ENCODE measurements at regions not wholly inside any gene's neighbourhood (a gene's known extent, or its start where the extent isn't known, plus 50 kb on each side); places are given as distances from the start of the nearest gene placed in this dataset.

DNA sequence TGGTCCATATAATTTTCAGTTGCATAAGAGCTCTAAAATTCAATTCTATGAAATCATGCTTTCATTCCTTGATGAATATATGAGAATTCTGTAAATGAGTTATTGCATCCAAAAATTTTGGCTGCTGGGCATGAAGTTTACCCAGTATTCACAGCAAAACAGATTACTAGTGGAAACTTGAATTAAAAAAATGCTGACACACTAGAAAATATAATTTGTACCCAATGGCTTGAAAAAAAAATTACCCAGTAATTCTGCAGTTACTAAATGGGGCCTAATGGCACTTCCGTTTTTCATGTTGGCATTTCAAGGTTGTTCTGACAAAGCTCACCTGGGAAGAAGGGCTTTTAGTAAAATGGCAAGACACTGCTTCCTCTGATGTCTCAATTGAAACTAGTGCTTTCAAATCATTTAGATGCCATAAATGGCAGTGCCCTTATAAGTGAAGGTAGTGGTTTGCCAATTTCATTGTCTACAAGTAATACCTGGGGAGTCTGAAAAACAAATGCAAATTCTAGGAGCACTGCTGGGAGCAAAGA, 343.6 kb downstream of the TDRD15 start:
- DNase-seq (ENCODE audit: extremely low spot score), result no peak
- POLR2A ChIA-PET, result no interaction called here
- TF ChIP-seq, protein P1, sequence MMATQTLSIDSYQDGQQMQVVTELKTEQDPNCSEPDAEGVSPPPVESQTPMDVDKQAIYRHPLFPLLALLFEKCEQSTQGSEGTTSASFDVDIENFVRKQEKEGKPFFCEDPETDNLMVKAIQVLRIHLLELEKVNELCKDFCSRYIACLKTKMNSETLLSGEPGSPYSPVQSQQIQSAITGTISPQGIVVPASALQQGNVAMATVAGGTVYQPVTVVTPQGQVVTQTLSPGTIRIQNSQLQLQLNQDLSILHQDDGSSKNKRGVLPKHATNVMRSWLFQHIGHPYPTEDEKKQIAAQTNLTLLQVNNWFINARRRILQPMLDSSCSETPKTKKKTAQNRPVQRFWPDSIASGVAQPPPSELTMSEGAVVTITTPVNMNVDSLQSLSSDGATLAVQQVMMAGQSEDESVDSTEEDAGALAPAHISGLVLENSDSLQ (IDR thresholded peaks at IDR 0.05), result no peak
- no peak for TF ChIP-seq FOXK2 (IDR thresholded peaks at IDR 0.05)
- no peak for TF ChIP-seq SP1 (IDR thresholded peaks at IDR 0.05)
- TF ChIP-seq BHLHE40 (IDR thresholded peaks at IDR 0.05; ENCODE audit: borderline replicate concordance), result no peak
- TF ChIP-seq ARNT (IDR thresholded peaks at IDR 0.05), result no peak
- TF ChIP-seq TARDBP (IDR thresholded peaks at IDR 0.05), result no peak
- no peak for TF ChIP-seq FOXM1 (IDR thresholded peaks at IDR 0.05; ENCODE audit: borderline replicate concordance)
- TF ChIP-seq SUZ12 (IDR thresholded peaks at IDR 0.05), result no peak
- no peak for TF ChIP-seq CTBP1 (IDR thresholded peaks at IDR 0.05; ENCODE audit: borderline replicate concordance)
- TF ChIP-seq ZNF384 (IDR thresholded peaks at IDR 0.05), result no peak
- TF ChIP-seq LEF1 (IDR thresholded peaks at IDR 0.05; ENCODE audit: borderline replicate concordance), result no peak
- no peak for TF ChIP-seq L3MBTL2 (conservative IDR thresholded peaks at IDR 0.05)
- TF ChIP-seq NFRKB (IDR thresholded peaks at IDR 0.05), result no peak
- CTCF ChIA-PET, result no interaction called here

DNA sequence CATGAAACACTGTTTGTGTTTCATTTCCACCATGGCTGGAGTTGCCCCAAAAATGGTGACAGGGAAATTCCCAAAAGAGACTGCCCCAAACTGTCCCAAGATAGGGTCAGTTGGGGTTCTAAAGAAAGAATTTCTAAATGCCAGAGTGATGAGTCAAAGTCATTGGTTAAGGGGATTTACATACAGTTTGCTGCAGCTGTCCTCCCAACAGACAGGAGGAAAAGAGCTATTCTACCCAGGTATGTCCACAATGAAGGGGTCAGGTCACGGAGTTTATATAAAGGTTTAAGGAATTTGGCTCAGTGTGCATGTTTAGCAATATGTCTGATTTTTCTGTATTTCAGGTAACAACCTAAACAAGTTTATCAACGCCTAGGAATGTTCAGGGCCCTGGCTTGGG, 344.1 kb downstream of the TDRD15 start:
- CTCF ChIA-PET, result no interaction called here
- POLR2A ChIA-PET, result no interaction called here
- no peak for DNase-seq (ENCODE audit: extremely low spot score)
- TF ChIP-seq SUZ12 (IDR thresholded peaks at IDR 0.05) (no peak), ELF4 (IDR thresholded peaks at IDR 0.05) (no peak)

DNA sequence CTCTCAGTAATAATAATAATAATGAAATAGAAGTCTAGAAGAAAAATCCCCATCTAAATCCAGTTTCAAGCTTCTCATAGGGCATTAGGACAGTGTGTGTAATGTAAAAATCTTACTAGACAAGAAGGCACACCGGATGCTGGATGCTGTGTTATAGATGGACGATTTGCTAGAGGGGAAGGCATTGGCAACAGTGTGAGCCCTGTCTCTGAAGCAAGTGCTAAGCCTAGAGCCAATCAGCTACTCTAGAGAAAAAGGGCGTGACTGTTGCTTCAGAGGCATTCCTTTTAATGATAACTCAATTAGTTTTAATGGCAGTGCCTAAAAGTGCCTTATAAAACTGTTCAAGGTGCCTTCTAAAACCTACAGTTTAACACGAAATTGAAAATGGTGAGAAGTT, 344.9 kb downstream of the TDRD15 start:
- no peak for DNase-seq (ENCODE audit: extremely low spot score)
- CTCF ChIA-PET, result no interaction called here
- POLR2A ChIA-PET, result no interaction called here
- no peak for TF ChIP-seq ELF4 (IDR thresholded peaks at IDR 0.05)
- no peak for TF ChIP-seq FOXK2 (IDR thresholded peaks at IDR 0.05)
- no peak for TF ChIP-seq SP1 (IDR thresholded peaks at IDR 0.05)
- no peak for TF ChIP-seq FOXA1 (IDR thresholded peaks at IDR 0.05)
- TF ChIP-seq ZNF384 (IDR thresholded peaks at IDR 0.05), result no peak
- TF ChIP-seq BHLHE40 (IDR thresholded peaks at IDR 0.05; ENCODE audit: borderline replicate concordance), result no peak
- TF ChIP-seq CTBP1 (IDR thresholded peaks at IDR 0.05; ENCODE audit: borderline replicate concordance), result no peak
- TF ChIP-seq ARNT (IDR thresholded peaks at IDR 0.05), result no peak
- no peak for TF ChIP-seq HDGF (IDR thresholded peaks at IDR 0.05; ENCODE audit: borderline replicate concordance)
- TF ChIP-seq FOXM1 (IDR thresholded peaks at IDR 0.05; ENCODE audit: borderline replicate concordance), result no peak
- TF ChIP-seq L3MBTL2 (conservative IDR thresholded peaks at IDR 0.05), result no peak
- TF ChIP-seq TARDBP (IDR thresholded peaks at IDR 0.05), result no peak
- no peak for TF ChIP-seq LEF1 (IDR thresholded peaks at IDR 0.05; ENCODE audit: borderline replicate concordance)
- no peak for TF ChIP-seq NFRKB (IDR thresholded peaks at IDR 0.05)

DNA sequence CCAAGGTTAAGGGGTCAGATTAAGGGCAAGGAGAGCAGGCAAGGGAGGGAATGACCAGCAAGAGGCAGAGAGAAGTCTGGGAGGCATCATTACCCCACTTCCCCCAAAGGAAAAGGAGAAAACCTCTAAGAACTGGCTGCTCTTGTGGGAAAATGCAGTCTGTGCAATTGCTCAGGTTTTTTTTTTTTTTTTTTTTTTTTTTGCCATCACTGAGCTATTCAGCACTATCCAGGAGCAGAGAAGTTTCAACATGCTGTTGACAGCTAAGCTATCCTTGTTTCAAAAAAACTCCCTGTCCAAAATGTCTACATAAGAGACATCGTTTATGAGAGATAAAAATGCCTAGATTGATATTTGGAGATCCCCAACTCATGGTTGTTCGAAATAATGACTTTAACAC, 345.4 kb downstream of the TDRD15 start:
- no peak for DNase-seq (ENCODE audit: extremely low spot score)
- CTCF ChIA-PET, result no interaction called here
- TF ChIP-seq HDGF (IDR thresholded peaks at IDR 0.05; ENCODE audit: borderline replicate concordance) (no peak), SP1 (IDR thresholded peaks at IDR 0.05) (no peak), ZNF384 (IDR thresholded peaks at IDR 0.05) (no peak), ELF4 (IDR thresholded peaks at IDR 0.05) (no peak), NFRKB (IDR thresholded peaks at IDR 0.05) (no peak), FOXK2 (IDR thresholded peaks at IDR 0.05) (no peak), FOXA1 (IDR thresholded peaks at IDR 0.05) (no peak), TARDBP (IDR thresholded peaks at IDR 0.05) (no peak), BHLHE40 (IDR thresholded peaks at IDR 0.05; ENCODE audit: borderline replicate concordance) (no peak), CTBP1 (IDR thresholded peaks at IDR 0.05; ENCODE audit: borderline replicate concordance) (no peak)
- POLR2A ChIA-PET, result no interaction called here

DNA sequence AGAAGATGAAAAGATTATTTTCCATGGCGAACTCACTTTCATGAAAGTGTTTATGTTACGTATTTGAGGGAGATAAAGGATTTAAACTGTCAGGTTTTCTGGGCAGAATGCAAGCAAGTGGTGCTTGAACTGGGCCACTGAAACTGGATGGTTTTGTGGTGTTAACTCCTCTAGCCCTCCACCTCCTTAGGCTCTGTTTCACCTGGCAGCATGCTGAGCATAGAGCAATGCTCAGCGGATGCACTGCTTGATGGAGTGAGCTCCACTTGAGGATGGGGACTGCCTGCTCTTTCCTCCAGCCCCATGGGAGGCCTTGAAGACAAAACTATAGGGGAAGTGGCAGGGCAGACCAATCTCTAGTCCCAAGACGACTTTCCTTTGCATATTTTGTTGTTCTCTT, 345.8 kb downstream of the TDRD15 start:
- CTCF ChIA-PET, result no interaction called here
- POLR2A ChIA-PET, result no interaction called here

DNA sequence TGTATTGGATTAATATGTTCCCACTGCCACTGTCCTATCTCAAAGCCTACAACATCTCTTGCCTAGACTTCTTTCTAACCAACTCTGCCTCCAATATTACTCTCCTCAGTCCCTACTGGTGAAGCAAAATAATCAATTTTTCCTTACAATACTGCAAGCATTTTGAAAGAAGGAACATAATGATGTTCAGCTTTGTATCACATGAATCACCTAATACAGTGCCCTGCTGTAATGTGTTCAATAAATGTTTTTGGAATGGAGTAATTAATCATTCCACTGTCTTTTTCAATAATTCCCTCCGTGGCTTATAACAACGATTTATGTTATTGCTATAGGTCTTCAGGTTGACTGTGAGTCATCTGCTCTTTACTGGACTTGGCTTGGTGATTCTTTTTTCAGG, 356.4 kb downstream of the TDRD15 start:
- ChIA-PET POLR2A (no interaction called here), CTCF (no interaction called here)
- no peak for TF ChIP-seq ZNF384 (IDR thresholded peaks at IDR 0.05)
- TF ChIP-seq ARNT (IDR thresholded peaks at IDR 0.05), result no peak
- no peak for TF ChIP-seq CTBP1 (IDR thresholded peaks at IDR 0.05; ENCODE audit: borderline replicate concordance)
- TF ChIP-seq L3MBTL2 (conservative IDR thresholded peaks at IDR 0.05), result no peak
- no peak for TF ChIP-seq SP1 (IDR thresholded peaks at IDR 0.05)
- TF ChIP-seq ELF4 (IDR thresholded peaks at IDR 0.05), result no peak
- no peak for TF ChIP-seq HDGF (IDR thresholded peaks at IDR 0.05; ENCODE audit: borderline replicate concordance)
- TF ChIP-seq, protein P1 (IDR thresholded peaks at IDR 0.05), result no peak
- DNase-seq (ENCODE audit: extremely low spot score), result no peak

More for the DNA sequence above, 345.8 kb downstream of the TDRD15 start:
- no peak for TF ChIP-seq L3MBTL2 (conservative IDR thresholded peaks at IDR 0.05)
- TF ChIP-seq FOXK2 (IDR thresholded peaks at IDR 0.05), result no peak
- no peak for TF ChIP-seq FOXA1 (IDR thresholded peaks at IDR 0.05)
- TF ChIP-seq ZNF384 (IDR thresholded peaks at IDR 0.05), result no peak
- no peak for TF ChIP-seq TARDBP (IDR thresholded peaks at IDR 0.05)
- no peak for TF ChIP-seq ELF4 (IDR thresholded peaks at IDR 0.05)
- TF ChIP-seq ARNT (IDR thresholded peaks at IDR 0.05), result no peak
- no peak for DNase-seq (ENCODE audit: extremely low spot score)

DNA sequence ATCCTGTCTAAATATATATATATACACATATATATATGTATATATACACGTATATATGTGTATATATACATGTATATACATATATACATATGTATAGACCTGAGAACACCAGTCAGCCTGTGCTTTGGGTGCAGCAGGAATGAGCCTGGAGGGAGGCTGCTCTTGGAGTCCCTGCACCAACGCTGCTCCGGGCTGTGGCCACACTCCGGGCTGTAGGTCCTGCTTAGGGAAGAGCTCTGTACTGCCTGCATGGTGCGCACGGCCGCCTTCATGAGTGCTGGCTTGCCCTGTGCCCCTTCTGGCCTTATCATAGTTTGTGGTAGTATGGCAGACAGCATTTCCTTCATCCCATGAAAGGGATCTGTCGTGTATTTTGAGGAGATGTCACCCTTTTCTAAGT, 360.9 kb downstream of the TDRD15 start:
- CTCF ChIA-PET, result no interaction called here
- DNase-seq (ENCODE audit: extremely low spot score), result no peak
- POLR2A ChIA-PET, result no interaction called here
- TF ChIP-seq, protein P1 (IDR thresholded peaks at IDR 0.05), result no peak
- no peak for TF ChIP-seq L3MBTL2 (conservative IDR thresholded peaks at IDR 0.05)
- no peak for TF ChIP-seq FOXA1 (IDR thresholded peaks at IDR 0.05)
- no peak for TF ChIP-seq LEF1 (IDR thresholded peaks at IDR 0.05; ENCODE audit: borderline replicate concordance)
- no peak for TF ChIP-seq ARNT (IDR thresholded peaks at IDR 0.05)
- no peak for TF ChIP-seq HDGF (IDR thresholded peaks at IDR 0.05; ENCODE audit: borderline replicate concordance)
- TF ChIP-seq FOXM1 (IDR thresholded peaks at IDR 0.05; ENCODE audit: borderline replicate concordance), result no peak
- TF ChIP-seq FOXK2 (IDR thresholded peaks at IDR 0.05), result no peak
- no peak for TF ChIP-seq ZNF384 (IDR thresholded peaks at IDR 0.05)
- no peak for TF ChIP-seq BHLHE40 (IDR thresholded peaks at IDR 0.05; ENCODE audit: borderline replicate concordance)
- TF ChIP-seq TARDBP (IDR thresholded peaks at IDR 0.05), result no peak
- no peak for TF ChIP-seq ELF4 (IDR thresholded peaks at IDR 0.05)
- TF ChIP-seq CTBP1 (IDR thresholded peaks at IDR 0.05; ENCODE audit: borderline replicate concordance), result no peak
- TF ChIP-seq NFRKB (IDR thresholded peaks at IDR 0.05), result no peak
- no peak for TF ChIP-seq SP1 (IDR thresholded peaks at IDR 0.05)
- TF ChIP-seq SUZ12 (IDR thresholded peaks at IDR 0.05), result no peak
